GM18858 (cell line): ENCODE measurements at regions not wholly inside any gene's neighbourhood (a gene's known extent, or its start where the extent isn't known, plus 50 kb on each side); places are given as distances from the start of the nearest gene placed in this dataset.

Experiments
- ATAC-seq: cut with Tn5 transposase; IDR thresholded peaks from one replicate; pipeline ENCODE4 v1.9.1; 2021; ENCODE audit not compliant: unreplicated experiment

DNA sequence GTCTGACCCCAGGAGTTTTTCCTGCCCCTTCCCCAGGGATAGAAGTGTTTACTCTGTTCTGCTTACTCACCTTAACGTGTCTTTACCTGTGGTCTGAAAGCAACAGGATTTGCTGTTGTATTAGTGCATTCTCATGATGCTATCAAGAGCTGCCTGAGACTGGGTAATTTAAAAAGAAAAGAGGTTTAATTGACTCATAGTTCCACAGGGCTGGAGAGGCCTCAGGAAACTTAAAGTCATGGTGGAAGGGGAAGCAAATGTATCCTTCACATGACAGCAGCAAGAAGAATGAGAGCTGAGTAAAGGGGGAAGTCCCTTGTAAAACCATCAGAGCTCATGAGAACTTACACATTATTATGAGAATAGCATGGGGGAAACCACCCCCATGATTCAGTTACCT lies 240.4 kb downstream of the SNAPC1 start:
- no peak for ATAC-seq

DNA sequence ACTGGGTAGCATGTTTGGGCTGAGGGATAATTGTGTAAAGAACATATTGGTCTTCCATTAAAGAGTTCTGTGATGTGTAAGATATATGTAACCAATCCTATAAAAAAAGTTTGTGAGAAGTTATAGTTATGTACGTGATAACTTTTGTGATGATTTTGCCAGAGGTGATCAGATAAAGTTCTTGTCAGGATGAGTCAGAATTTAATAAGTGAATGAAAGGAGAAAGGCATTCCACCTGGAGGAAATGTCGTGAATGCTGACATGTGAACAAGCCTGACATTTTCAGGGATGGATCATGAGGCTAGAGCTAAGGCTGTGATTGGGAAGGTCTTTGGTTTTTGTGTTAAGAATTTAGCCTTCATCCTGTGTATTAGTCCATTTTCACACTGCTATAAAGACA lies 241.5 kb downstream of the SNAPC1 start:
- no peak for ATAC-seq

DNA sequence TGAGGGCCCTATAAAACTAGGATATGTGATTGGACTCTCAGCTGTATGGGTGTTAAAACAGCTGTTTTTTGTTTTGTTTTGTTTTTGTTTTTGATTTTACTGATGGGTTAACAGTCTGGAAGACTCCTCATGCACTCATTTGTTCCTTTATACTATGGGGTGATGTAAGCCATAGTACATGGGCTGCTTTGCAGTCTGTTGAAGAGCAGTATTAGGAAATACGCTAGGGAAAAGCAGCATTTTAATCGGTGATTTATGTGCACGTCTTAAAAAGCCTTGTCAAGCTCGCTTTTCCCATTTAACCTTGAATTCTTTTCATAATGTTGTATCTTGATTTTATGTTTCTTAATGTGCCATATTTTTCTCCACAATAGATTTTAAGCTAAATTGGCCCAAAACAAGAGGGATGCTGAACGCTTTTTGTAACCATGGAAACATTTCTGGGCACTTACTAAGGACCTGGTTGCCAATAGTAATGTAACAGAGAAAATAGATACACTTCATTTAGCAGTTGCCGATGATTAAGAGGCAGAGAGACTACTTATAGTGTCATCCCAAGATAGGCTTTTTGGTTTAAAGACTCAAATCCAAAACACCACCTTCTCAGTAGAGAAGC lies 244.0 kb downstream of the SNAPC1 start:
- ATAC-seq, result no peak

DNA sequence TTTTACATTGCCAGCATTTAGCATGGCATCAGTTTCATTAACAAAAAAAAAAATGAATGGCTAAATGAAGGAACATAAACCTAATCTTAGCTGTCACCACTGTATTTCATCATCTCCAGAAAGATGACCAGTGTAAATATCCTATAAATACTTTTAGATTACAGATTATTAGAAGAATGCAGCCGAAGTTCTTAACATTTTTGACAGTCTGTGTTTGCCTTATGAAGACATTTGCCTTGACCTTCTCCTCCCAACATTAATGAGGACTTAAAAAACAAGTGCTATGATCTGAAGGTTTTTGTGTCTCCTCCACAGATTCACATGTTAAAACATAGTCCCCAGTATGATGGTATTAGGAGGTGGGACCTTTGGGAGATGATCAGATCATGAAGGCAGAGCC lies 253.0 kb downstream of the SNAPC1 start:
- no peak for ATAC-seq

DNA sequence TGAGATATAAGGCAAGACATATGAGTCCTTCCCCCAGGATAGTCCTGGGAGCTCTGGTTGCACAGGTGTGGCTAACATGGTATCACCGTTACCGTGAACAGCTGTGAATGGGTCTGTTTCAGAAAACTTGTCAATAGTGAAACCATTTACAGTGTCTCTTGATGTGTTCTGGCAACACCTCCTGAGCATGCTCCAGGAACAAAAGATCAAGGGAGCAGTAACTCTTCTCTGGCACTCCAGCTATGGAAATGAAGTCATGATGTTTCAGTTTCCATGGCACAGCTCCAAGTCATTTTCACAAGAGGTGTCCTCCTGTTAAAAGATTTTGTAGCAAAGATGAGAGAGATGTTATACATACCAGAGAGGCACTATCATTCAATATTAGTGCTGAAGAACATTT lies 253.7 kb downstream of the SNAPC1 start:
- ATAC-seq, result peak; percentile 39

DNA sequence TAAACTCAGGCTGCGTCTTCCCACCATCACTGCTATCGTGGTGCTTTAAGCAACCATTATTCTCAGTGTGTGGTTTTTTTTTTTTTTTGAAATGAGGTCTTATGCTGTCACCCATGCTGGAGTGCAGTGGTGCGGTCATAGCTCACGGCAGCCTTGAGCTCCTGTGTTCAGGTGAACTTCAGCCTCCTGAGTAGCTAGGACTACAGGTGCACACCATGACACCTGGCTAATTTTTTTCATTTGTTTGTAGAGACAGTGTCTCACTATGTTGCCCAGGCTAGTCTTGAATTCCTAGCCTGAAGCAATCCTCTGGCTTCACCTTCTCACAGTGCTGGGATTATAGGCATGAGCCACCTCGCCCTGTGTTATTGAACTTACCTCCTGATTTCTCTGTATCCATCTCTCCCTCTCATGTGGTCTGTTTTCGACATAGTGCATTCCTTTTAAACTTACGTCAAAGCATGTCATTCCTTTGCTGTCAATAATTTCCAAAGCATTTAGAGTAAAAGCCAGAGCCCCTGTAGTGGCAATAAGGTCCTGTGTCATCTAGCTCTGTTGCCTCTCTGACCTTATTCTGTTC lies 255.5 kb downstream of the SNAPC1 start:
- ATAC-seq, result no peak

DNA sequence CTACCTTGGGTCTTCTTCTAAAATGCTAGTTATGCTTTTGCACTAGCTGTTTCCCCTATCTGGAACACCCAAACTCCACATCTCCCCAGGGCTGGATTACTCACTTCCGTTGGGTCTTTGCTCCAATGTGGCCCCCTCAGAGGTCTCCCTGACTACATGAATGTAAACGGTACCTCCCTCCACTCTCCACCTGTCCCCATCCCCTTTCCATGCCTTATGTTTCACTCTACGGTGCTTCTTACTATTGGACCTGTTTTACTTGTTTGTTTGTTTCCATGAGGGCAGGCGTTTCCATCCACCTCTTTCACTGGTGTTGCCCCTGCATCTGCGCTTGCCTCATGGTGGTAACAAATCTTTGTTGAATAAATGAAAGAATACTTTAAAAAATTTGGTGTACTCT lies 256.4 kb downstream of the SNAPC1 start:
- ATAC-seq, result no peak

DNA sequence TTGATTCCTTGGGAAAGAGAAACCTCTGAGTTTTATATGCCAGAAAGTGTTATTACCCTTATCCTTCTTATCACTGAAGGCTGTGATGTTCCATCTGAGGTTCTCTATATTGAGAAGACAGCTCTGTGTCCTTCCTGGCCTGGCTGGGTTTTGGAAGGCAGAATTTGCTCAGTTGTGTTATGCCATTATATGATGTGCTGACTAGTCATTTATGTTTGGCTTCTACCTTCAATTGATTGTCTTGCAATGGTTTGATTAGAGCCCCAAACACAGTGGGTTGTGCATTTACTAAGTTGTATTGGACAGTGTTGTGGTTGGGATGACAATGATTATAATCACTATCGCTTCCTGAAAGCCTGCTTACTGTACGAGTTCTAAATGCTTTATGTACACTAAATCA lies 265.7 kb downstream of the SNAPC1 start:
- no peak for ATAC-seq

DNA sequence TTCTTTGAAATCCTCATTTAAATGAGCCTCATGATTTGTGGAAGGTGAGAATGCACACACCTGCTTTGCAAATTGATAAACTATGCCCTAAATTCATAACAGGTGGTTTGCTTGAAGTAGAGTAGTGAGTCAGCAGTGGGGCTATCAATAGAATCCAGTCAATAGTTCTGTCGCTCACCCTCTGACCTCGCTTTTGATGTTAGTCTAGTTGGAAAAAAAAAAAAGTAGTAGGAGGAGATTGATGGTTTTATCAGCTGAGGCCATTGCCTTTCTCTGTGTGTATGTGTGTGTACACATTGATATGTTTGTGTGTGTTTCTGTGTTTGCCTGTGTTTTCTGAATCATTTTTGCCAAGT lies 267.3 kb downstream of the SNAPC1 start:
- peak; percentile 59 for ATAC-seq

DNA sequence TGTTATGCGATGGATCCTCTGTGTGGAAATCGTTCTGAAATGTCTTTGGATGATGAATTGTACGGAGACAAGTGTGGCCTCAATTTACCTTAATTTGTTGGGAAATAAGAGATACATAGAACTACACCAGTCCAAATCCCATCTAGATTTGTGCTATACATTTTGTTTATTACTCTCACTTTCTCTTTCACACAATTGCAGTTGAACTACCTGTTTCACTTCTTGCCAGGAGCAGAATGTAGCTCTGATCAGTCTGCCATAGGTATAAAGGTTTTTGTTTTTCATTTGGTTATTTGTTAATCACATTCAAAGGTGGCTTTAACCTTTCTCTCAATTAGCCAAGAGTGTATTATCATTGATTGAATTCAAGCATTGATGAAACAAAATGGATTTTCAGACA lies 268.2 kb downstream of the SNAPC1 start:
- no peak for ATAC-seq

DNA sequence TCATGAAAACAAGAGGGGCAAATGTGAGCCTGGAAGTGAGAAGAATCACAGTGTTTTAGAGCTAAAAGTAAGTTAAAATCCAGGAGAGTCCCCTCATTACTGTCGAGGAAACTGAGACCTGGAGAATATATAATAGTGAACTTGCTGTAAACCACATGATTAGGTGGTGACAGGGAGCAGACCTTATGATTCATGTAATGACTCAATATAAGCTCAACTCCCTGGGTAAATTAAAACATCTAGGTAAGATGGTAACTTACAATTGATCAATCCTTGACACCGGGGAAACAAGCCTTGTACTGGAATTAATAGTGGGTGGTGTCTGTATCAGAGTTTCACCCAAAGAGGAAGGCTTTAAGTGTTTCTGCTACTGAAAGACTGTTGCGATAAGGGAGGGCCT lies 269.3 kb downstream of the SNAPC1 start:
- no peak for ATAC-seq

DNA sequence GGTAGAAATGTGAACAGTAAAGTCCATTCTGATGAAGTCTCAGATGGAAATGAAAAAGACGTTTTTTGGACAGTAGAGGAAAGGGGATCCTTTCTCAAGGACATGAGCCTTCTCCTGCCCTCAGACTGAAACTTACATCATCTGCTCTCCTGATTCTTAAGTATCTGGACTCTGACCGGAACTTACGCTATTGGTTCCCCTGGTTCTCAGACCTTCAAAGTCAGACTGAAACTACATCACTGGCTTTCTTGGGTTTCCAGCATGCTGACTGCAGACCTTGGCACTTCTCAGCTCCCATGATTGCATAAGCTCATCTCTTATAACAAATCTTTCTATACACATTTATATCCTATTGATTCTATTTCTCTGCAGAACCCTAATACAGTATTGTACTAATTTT lies 291.0 kb downstream of the SNAPC1 start:
- ATAC-seq, result peak; percentile 44

DNA sequence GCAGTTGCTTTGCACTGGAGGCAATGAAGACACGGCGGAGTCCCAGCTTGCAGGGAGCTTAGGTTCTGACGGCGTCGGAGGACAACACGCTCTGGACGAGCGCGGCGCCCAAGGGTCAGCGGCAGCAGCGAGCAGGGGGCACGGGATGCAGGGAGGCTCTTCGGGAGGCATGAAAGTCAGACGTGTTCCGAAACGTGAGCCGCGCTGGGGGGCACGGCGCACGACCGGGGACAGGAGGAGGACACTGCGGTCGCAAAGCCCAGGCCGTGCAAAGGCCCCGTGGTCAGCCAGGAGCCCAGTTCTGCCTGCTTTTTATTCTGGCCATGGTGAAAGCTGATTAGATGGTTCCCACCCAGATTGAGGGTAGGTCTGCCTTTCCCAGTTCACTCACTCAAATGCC lies 294.6 kb downstream of the SNAPC1 start:
- ATAC-seq, result no peak

DNA sequence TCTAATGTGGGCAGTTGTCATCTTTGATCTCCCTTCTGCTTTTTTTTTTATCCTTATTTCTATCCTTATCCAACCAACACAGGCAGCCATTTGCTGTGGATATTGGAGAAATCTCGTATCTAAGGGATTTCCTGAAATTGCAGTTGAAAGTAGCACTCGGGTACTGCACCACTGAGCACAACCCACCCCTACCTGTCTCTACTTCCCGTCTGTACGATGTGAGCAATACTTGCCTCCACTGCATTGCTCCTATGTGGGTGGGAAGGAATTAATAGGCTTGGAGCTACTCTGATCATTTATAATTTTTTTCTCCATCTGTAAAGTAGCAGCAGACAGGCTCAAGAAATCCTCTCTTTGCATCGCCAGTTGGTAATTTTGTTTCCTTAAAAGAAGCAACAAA lies 300.4 kb downstream of the SNAPC1 start:
- ATAC-seq, result no peak

DNA sequence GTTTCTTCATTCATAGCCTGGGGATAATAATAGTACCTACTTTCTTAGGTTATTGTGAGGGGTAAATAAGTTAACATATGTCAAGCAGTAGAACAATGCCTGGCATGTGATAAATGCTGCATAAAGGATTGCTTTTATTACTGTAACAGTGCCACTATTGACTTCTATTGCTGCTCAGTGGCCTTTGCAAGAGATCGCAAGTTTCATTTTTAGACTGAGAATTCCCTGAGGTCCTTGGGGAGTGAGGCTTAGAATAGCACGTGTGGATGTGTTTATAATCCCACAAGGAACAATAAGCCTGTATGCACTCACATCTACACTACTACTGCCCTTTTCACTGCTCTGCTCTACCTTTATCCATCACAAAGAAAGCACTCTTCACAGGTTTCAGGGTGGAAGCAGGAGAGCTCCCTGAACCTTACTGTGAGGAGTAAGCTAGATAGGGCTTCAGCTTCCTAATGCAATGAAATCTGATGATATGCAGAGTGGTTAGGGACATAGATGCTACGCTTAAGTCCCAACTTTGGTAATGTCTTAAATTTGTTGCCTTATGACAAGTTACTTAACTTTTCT lies 302.6 kb downstream of the SNAPC1 start:
- ATAC-seq, result no peak

DNA sequence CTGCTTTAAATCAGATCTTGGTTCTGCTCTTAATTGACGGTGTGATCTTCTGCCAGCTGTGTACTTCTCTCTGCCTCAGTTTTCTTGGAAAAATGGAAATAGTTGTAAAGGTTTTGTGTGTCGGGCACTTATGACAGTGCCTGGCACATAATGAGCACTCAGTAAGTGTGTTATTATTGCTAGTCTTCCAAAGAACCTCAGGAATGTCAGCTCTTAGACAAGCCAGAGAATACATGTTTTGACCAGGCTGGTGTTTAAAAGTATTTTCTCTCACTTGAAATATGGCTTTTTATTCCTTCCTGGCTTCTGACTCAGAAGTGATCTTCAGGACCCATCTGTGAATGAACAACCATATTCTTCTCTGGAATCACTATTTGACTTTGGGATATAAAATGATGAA lies 304.1 kb downstream of the SNAPC1 start:
- no peak for ATAC-seq

DNA sequence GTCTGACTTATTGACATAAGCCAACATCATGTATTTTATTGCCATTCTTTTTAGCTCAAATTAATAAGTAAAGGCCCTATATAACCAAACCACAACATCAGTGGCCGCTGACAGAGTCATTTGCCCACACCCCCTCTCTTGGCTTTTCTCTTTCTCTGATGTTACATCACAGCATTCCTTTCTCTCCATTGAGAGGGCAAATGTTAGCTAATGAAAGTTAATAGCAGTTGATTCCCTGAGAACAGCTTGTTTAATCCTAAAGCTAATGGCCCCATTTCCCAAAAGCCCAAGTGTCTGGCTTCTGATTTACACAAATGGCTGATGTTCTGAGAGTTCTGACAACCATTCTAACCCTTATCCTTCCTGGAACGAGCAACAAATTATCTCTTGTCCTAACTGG lies 308.8 kb downstream of the SNAPC1 start:
- ATAC-seq, result no peak

DNA sequence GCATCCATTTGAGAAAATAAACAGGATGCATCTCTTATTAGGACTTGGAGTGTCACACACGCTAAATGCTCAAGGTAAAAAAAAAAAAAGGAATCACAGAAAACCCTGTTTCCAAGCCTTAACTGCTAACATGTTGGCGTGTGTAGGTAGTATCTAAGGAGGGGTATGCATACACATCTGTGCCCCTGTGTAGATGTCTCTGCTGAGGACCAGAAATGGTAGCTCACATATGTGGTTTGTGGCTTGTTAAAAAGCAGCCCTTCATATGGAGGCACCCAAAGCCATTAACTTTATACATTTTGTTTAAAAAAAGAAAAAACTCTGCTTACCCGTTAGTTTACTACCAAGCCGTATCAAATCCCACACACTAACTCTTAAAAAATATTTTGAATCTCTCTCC lies 314.1 kb downstream of the SNAPC1 start:
- ATAC-seq, result no peak

DNA sequence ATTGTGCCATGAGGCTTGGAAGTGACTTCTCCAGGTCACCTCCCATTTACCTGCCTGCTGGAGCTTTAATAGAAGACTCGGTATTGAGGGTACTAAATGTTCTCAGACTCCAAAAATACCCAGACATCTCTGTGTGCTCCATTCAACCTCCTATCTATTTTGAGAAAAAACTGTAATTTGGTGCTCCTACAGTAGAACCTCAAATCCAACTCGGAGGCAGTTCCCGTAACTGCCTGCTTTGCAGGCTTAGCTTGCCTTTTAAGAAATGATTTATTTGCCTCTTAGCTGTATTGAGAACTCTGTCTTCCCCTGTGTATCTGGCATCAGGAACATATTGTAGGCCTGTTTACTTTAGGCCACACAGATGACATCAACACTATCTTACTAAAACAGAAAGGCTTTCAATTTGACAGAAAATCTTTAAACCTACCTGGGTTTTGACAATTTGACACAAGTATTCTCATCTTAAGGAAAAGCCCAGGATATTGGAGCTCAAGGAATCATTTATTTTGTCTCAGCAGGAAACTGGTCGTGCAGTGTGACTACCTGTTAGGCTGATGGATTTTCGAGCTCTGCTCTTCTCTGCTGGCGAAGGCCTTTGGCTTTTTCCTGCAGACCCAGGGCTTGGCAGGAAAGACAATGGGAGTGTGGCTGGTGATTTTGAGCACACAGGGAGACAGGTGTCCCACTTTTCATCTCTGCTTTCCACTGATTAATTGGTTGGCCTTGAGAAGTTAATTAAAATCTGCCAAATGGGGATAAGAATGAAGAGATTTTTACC lies 314.8 kb downstream of the SNAPC1 start:
- ATAC-seq, result no peak

DNA sequence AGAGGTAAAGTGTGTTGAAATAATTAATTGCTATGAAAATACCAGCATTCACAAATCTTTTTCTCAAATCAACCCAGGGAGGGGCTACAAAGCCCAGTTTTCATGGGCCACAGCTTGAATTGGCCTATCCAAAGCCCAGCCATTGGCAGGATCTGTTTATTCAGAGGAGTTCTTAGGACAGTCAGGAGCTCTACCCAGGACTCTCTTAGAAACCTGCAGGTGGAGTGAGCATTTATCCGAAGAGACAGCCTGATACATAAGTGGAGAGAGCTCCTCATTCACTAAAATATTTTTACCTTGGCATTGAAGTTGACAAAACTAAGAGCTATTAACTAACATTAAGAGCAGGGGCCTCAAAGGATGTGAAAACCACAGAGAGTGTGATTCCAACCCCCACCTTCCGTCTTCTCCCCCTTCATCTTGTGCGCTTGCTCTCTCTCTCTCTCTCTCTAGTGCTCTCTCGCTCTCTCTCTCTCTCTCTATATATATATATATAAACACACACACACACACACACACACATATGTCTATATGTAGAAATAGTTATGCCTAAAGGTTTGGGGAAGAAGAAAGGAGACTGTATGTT lies 315.5 kb downstream of the SNAPC1 start:
- ATAC-seq, result no peak

DNA sequence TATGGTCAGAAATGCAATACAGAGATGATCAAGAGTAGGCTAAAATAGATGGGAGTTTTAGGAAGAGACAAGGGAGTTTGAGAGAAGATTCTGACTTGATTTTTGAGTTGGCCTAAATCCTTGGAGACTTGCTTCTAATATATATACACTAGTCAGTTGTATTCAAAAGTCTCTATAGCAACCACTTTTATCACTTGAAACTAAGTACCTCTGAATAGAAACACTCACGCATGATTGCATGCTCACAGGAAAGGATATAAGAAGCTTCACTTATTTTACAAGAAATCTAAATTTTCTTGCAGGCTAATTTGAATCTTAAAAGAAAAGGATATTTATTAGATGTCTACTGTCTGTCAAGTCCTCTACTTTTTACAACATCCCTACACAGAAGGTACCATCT lies 316.8 kb downstream of the SNAPC1 start:
- peak; percentile 55 for ATAC-seq

DNA sequence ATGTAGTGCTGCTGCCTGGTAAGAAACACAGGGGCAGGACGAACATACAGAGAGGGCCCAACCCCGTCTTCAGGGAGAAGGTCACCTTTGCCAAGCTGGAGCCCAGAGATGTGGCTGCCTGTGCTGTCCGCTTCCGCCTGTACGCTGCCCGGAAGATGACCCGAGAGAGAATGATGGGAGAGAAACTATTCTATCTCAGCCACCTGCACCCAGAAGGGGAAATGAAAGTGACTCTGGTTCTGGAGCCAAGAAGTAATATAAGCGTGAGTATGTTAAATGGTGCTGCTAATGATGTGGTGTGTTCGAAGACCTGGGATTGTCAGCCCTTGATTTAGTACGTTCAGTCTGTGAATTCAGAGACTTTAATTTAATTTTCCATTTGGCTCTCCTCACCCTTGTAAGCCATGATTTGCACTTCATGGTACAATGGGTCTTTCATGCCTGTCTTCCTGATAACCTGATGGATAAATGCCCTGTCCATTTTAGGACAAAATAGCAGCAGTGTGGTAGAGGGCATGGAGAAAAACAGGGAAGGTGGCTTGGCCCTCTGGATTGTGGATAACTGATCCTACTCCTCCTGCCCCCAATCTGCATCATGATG lies 318.9 kb downstream of the SNAPC1 start:
- ATAC-seq, result peak; percentile 93
